Fibroblast of skin of right quadriceps (primary cell): ENCODE measurements at regions not wholly inside any gene's neighbourhood (a gene's known extent, or its start where the extent isn't known, plus 50 kb on each side); places are given as distances from the start of the nearest gene placed in this dataset.

ENCODE experiments used
- DNase-seq: peaks from one replicate; pipeline ENCODE4 v3.0.0-alpha.2; 2013

- DNase-seq: no peak
Measured at GRCh38 chr6:95142661-95143335, 434.5 kb upstream of the MANEA start.

DNA sequence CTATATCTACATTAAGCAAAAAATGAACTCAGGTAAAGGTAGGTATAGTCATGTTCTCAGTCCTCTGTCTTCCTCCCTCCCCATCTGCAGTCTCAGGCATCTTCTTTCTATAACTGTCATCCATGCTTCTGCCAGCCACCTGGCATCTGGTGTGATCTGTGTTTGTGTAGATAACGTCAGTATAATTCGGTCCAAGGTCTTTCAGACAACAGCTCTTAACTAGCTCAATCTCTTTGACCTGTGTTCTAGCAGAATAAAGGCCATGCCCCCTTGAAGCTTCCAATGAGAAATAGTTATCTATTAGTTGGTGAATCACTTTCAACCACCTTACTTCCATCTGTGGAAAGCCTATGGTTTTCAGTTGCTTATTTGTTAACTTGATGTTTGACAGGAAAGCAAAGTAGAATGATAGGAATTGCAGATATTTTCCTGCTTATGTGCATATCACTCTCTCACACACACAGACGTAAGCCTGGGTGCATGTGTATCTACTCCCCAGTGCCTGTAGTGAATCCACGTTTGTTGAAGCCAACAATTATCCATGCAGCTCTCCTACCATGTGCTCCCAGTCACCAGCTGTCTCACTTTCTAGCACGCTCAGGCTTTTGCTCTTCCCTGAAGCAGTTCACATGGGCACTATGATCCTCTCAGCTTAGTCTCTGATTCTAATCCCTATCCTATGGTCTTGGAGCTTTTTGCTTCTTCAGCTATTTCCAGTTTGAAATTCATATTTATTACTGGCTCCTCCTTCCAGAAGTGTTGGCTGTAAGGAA lies 433.7 kb upstream of the MANEA start:
- no peak for DNase-seq

GRCh38 chr6:95145457-95145856 lies 431.9 kb upstream of the MANEA start:
- no peak for DNase-seq

DNA sequence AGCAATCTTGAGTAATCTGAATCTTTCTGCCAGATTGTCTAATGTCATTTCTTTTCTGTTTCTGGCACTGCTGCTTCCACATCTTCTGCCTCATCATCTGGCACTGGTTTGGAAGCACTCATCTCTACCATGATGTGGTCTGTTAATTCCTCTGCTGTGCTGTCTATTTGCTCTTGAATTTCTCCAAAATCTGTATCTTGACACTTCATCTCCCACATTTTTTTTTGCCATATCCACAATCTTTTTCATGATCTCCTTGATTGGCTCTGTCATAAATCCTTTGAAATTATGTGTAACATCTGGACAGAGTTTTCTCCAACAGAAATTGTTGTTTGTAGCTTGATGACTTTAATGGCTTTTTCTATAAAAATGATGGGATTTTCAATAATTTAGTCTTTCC lies 417.8 kb upstream of the MANEA start:
- DNase-seq: no peak

DNA sequence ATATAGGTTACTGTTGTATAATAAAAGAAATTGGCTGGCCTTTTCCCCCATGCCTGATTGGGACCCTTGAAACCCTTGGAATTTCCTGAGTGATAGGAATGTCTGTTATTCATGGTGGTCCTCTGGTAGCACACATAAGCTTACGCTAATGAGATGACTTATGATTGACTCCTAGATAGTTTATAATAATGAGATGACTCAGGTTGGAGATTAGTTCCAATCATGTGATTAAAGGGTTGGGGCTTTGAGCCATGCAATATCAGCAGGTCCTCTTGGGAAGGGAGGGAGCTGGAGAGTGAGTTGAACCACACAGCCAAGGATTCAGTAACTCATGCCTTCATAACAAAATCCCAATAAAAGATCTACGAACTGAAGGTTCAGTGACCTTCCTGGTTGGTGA lies 407.6 kb upstream of the MANEA start:
- DNase-seq: peak; percentile 62

DNA sequence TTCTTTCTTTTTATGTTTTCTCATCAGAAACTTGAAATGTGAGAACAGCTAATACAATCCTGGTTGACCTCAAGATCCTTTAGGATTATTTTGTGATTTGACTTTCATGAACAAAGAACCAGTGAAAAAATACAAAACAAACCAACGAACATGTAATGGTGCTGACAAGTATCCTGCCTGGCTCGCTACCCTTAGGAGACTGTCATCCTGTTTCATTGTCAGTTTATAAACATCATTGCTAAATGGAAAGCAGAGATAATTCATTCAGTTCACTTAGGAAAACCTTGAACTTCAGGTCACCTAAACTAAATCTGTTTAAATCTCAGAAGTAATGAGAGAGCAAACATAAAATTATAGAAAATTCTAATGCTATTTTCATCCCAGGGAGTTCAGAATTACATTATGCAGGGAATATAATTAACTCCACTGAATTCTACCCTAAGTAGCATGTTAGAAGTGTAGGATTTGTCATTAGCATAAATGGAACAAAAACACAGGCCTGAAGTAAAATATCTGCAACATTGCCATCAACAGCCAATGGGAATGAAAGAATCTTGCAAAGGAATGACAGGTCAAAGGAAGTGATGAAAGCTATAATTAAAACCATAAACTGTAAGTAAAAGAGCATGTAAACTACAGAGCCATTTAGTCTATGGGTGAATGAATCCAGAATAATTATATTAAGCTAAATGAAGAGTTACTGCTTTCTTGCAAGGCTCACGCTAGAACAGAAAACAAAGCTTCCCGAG lies 401.2 kb upstream of the MANEA start:
- peak; percentile 66 for DNase-seq

GRCh38 chr6:95185874-95186273 lies 391.5 kb upstream of the MANEA start:
- DNase-seq: no peak

DNA sequence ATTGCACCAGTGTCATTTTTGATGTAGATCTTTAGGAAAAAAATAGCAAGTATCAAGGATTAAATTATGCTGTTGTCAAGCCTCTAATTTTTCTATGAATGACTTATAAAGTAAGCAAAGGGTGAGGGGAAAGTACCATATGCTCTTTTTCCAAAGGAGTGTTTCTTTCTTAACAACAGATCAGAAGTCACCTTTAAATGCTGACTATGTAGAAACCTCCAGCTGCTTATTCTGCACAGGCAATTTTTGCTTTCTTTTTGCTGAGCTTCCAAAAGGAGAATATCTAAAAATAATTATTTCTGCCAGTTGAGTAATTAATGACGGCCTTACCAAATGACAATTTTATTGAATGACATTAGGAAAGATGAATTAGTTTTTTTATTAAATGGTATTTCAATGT lies 390.6 kb upstream of the MANEA start:
- no peak for DNase-seq

- no peak for DNase-seq
Measured at GRCh38 chr6:95197590-95197989, 379.7 kb upstream of the MANEA start.

DNA sequence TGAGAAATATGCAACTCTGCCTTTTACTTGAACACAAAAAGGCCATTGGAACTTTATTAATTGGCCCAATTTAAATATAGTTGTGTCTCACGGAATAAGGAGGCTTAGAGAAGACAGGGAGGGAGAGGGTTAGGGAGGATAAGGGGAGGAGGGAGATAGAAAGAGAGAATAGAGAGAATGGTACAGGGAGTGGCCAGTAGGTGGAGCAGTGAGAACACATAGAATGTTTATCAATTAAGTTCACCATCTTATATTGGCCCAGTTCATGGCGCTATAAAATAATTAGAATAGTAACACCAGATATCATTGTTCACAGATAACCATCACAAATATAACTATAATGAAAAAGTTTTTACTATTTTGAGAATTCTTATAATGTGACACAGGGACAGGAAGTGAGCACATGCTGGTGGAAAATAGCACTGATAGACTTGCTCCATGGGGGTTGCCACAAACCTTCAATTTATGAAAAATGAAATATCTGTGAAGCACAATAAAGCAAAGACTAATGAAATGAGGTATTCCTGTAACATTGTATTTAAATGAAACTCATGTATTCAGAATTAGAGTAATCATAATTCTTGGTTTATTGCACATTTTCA lies 374.1 kb upstream of the MANEA start:
- peak; percentile 49 for DNase-seq

DNA sequence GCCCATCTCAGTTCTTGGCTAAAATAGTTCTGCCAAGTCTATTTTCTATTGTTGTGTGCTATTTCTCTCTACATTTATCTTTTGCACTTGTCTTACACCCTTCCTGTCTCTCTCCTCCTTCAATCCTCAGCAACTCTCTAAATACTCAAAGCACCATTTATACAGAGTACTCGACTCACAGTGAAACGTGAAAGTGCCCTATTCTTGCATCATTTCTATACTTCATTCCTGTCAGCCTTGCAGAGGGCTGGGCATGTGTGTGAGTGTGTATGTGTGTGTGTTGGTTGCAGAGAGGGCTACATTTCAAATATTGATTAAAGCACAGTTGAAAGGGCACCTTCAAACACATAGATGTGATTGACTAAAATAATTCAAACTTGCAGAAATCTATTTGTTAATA lies 373.2 kb upstream of the MANEA start:
- DNase-seq: no peak

DNA sequence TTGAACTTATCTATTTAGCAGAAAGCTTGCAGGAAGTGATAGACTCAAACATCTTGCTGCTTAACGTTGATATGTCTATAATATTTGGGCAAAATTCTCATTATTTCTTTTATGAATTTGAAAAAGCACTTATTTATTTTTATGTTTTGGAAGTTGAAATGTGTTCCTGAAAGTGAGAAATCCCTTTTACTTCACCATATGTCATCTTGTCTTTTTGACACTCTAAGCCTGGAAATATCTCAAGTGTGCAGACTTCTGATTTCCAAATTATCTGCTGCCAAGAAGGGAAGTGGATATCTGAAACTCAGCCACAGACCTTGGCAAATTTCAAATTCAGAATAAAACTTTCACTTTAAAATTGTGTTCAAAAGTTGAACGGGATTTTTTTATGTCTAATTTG lies 368.7 kb upstream of the MANEA start:
- no peak for DNase-seq

DNA sequence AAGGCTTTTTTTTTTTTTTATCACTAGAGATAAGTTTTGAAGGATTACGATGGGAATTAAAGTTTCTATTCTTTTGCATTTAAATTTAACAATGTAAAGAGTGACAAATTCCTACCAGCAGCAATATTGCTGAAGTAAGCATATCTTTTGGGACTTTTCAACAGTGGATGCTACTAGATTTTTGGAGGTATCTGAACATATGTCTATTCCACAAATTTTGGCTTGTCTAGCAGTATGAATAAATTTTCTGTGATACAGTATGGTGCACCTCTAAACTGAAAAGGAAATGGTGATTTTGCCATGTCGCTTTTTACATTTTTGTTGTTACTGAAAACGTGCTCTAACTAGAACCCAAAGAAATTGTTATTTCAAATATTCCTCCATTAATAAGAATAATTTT lies 368.3 kb upstream of the MANEA start:
- DNase-seq: no peak

DNA sequence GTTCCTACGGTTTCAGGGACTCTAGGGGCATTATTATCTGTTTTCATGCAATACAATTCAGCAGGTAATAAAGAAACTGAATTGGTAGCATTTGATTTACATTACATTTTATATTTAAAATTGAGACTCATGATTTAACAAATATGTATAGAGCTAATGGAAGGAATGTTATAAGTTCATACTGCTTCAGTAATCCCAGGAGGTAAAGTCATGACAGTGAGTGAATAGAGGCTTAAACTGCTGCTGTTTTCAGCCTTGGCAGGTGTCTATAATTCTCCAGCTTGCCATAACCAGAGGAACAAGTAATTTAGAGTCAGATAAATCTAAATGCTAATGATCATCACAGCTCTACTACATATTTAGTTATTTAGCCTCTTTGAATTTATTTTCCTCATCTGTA lies 360.8 kb upstream of the MANEA start:
- DNase-seq: no peak

DNA sequence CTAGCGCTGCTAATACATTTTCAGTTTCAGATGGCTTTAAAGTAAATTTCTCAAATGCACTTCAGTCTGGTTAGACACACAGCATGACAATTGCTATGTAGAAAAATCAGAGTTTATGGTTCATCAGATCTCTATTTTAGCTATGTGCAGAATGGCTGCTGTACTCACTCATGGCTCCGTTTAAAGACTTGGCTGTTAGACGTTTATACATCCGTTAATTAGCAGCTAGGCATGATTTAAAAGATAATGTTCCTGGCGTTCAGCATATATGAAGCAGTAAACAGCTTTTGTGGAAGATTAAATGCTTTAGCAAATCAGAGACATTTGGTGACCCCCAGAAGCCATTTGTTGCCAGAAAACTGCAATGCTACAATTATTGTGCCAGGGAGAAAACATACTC lies 350.0 kb upstream of the MANEA start:
- DNase-seq: no peak

DNA sequence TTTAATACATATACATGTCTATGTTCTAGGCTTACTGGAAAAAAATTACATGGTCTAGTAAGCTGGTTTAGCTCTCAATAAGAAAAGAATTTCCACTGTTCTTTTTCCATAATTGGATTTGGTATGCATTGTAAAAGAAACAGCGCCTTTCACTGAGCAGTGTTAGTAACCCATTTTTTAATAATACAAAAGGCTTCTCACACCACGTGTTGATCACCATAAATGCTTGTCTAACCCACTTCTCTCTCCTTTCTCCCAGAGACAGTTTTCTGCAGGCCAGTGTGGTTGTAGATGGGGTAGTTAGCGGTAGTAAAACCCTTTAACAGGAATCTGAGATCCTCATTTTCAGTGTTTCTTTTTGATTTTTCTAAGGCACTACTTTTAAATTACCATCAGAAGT lies 348.7 kb upstream of the MANEA start:
- no peak for DNase-seq

DNA sequence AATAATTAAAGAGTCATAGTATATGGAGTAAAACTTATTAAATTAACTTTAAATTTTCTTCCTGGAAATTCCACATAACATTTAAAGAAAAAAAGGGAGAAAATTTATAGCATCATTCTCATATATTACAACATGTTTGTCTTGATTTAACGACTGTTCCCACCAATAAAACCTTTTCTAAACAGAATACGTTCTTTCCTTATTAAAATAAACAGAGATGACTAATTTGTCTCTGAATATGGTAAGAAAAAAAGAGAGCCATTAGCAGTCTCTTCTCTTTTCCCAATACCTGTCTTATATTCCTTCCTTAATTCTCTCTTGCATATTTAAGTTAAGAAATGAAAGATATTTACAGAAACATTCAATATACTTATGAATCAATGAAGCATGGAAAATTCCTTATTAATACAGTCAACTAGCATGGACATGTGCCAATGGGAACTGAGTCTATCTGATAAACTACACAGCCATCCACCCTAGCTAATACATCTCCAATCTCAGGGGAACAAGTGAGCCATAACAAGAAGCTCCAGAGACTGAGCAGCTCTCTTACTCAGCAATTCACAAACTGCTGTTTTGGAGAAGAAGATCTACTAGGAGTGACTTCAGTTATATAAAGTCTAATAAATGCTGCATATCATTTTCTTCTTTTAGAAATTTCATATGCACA lies 347.1 kb upstream of the MANEA start:
- DNase-seq: peak; percentile 57

DNA sequence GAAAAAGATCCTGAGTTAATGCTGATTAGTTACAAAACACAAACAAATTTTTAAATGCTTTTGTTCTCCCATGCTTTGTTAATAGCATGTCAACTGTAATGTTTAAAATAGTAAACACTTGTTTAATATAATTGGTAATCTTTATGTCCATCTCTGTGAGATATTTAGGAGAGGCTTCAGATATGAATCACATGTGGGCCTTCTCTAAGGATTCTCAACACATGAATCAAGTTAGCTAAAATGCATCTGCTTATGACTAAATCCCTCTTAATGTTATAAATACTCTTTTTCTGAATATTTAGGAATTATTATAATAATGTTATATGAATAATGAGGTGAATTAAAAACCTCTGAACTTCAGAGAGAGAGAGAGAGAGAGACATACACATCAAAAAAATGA lies 345.9 kb upstream of the MANEA start:
- peak; percentile 47 for DNase-seq

- DNase-seq: peak; percentile 70
Measured at GRCh38 chr6:95232446-95232845, 344.9 kb upstream of the MANEA start.

DNA sequence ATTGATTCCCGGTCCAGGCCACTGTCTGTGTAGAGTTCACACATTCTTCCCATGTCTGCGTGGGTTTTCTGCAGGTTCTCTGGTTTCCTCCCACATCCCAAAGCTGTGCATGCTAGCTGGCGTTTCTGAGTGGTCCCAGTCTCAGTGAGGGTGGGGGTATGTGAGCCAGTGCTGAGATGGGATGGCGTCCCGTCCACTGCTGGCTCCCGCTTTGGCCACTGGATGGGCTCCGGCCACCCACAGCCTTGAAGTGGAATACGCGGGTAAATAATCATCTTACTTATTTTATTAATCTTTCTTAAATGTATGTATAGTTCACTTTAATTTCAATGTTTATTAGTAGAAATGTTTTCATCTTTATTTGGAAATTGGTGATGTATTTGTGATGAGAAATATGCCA lies 343.5 kb upstream of the MANEA start:
- DNase-seq: no peak

DNA sequence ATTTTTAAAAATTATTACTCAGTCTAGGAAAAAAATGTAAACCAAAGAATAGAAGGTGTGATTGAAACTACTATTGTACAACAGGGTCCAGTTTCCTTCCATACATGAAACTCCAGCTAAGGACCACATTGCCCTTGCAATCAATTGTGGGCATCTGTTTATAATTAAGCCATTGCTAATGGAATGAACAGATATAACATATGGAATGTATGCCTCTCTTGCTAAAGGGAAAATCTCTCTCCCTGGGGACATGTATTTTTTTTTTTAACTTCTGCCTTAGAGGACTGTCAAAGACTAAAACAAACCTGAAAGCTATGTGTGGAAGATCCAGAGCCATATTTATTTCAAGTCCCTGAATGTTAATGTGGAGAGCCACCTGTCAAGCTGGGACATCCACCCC lies 336.8 kb upstream of the MANEA start:
- DNase-seq: peak; percentile 93

DNA sequence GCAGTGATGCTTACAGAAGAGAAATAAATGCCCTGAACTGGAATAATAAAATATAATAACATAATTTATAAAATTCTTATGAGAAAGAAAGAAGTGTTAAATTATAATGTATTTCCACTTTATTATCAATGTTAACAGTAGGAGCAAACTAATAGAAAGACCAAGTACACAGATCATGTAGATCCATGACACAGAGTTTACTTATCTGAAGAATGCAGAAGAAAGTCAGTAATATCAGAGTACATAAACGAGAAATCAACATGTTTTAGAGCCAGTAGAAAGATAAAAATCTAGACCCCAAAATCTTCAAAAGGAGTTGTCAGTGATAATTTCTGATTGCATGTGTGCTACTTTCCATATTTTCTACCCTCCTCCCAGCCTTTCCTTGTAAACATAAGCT lies 334.8 kb upstream of the MANEA start:
- DNase-seq: no peak

- no peak for DNase-seq
Measured at GRCh38 chr6:95243053-95243452, 334.3 kb upstream of the MANEA start.
